Right lobe of liver (tissue), 4 donors: ENCODE measurements at regions not wholly inside any gene's neighbourhood (a gene's known extent, or its start where the extent isn't known, plus 50 kb on each side); places are given as distances from the start of the nearest gene placed in this dataset.

Experiments
- CTCF ChIP-seq, 4 donors: fragments of 200-600 bp in 3 of 4; fragments of 450-650 bp in 1 of 4; IDR thresholded peaks; one replicate each; pipeline versions ENCODE4 v1.5.1 to v1.8.0; 2016 to 2022; ENCODE audit warnings: antibody characterized with exemption in 4 of 4, mild to moderate bottlenecking in 2 of 4
- POLR2A ChIP-seq: fragments of 450-650 bp; IDR thresholded peaks from one replicate; pipeline ENCODE4 v1.6.1; 2017; ENCODE audit warnings: antibody characterized with exemption, mild to moderate bottlenecking
- donor health status: DM: no; HTN: no; CAD: no.
- donor health status: DM: no; HTN: no; CAD: no.
- donor health status: DM: no; HTN: yes; CAD: no.

GRCh38 chr15:95998935-95999334, 331.6 kb upstream of the NR2F2 start:
- TF ChIP-seq CTCF (IDR thresholded peaks at IDR 0.05), result no peak
- TF ChIP-seq POLR2A, result no peak
